ENCODE measurements at regions not wholly inside any gene's neighbourhood (a gene's known extent, or its start where the extent isn't known, plus 50 kb on each side); places are given as distances from the start of the nearest gene placed in this dataset.
"Not testable (repeated sequence)": the region's sequence is repeated elsewhere in the genome, so short reads cannot be mapped to it uniquely, and the experiment has no call there.

DNA sequence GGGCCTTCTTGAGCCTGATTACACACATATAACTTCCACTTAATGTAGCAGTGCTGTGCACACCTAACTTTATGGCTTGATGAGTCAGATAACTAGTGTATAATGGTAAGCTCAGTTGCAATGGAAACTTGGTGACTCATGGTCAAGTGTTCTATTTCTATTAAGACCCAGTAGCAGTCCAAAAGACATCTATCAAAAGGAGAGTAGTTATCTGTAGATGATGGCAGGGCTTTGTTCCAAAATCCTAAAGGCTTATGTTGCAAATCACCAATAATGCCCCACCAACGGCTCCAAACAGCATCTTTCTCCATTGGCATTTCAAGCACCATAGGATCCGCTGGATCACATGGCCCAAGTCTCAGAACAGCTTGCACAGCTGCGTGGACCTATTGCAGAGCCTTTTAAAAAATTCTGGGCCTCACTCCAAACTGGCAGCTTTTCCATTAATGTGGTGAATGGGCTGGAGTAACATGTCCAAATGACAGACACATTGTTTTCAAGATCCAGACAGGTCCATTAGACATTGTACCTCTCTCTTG is 566.8 kb upstream of the USP24 start:
- no peak for DNase-seq (ENCODE audit: low read depth in 2 of 2)

GRCh38 chr1:55781003-55781402 is 565.8 kb upstream of the USP24 start:
- no peak for DNase-seq (ENCODE audit: low read depth in 2 of 2)

- DNase-seq (ENCODE audit: low read depth in 2 of 2): no peak
Measured at GRCh38 chr1:55777545-55777944, 562.4 kb upstream of the USP24 start.

DNA sequence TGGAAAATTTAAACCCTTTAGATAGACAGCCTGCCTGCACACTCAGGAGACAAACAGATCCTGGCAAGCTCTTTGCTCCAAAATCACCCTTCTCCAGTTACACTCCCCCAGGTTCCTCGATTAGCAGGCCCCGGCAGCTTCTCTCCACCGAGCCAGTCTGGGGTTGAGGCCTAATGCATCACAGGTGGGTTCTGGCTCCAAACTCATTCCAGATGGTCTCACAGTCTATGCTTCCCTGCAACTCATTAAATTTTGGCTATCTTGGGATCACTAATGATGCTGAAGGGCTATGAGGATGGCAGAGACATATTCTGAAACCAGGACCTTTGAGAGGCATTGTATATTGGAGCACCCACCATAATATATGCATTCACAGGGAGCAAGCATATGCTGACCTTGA is 559.8 kb upstream of the USP24 start:
- DNase-seq (ENCODE audit: low read depth in 2 of 2): no peak

GRCh38 chr1:55774446-55774845 is 559.3 kb upstream of the USP24 start:
- DNase-seq (ENCODE audit: low read depth in 2 of 2): no peak

- no peak for DNase-seq (ENCODE audit: low read depth in 2 of 2)
Measured at GRCh38 chr1:55773211-55773940, 558.2 kb upstream of the USP24 start.

DNA sequence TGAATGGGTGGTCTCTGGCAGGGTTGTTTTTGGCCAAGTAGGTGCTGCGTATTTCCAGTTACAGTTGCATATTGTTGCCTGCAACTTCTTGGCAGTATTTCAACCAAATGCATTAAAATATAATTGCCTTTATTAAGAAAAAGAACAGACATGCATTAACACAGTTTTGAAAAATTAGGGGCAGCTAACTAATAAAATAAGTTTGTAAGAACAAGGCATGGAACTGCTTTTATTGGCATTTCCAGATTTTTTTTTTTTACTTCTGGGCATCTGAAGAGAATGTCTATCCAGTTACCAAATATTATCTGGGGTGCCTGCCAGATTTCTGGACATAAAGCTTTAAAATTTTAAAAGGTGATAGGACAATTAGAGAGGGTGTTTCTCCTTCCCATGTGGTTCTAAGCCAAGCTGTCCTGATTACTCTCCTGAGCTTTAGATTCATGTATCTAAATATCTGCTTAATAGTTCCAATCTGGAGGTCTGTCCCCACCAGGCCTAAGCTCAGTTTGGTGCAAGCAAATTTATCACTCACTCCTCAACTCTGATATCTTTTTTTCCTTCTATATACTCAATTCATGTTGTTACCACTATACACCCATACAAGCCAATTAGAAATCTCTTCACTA is 553.3 kb upstream of the USP24 start:
- no peak for DNase-seq (ENCODE audit: low read depth in 2 of 2)

DNA sequence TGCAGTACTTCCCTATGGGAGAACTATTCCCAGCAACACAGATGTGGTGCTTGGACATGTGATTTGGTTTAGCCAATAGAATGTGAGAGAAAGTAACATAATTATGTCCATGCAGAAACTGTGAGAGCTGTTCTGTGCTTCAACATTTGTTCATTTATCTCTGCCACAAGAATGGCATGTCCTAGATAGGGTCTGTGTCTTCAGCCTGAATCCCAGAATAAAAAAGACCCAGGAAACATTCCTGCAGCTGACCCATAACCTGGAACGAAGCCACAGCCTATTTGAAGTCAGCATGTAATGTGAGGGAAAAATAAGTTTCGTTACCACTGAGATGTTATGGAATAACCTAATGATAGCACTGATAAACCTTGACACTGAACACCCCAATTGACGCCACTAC is 552.0 kb upstream of the USP24 start:
- DNase-seq (ENCODE audit: low read depth in 2 of 2): no peak

DNA sequence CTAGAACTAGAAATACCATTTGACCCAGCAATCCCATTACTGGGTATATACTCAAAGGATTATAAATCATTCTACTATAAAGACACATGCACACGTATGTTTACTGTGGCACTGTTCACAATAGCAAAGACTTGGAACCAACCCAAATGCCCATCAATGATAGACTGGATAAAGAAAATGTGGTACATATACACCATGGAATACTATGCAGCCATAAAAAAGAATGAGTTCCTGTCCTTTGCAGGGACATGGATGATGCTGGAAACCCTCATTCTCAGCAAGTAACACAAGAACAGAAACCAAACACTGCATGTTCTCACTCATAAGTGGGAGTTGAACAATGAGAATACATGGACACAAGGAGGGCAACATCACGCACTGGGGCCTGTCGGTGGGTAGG is 550.3 kb upstream of the USP24 start:
- not testable (repeated sequence) for DNase-seq (ENCODE audit: low read depth in 2 of 2)

DNA sequence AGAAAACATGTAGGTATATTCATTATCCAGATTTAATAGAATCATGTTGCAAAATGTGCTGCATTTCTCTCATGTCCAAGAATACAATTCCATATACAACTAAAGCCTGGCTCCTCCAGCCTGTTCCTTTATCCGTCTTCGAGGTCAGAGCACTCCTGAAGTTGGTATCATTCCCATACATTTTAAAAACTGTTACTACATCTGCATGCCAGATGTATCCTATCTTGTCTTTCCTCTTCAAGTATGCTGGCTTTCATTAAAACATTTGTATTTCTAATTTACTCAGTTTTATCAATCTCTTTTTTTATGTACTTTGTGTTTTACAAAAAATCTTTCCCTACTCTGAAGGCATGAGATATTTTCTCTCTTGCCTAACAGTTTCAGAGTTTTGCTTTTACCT is 536.6 kb upstream of the USP24 start:
- no peak for DNase-seq (ENCODE audit: low read depth in 2 of 2)

DNA sequence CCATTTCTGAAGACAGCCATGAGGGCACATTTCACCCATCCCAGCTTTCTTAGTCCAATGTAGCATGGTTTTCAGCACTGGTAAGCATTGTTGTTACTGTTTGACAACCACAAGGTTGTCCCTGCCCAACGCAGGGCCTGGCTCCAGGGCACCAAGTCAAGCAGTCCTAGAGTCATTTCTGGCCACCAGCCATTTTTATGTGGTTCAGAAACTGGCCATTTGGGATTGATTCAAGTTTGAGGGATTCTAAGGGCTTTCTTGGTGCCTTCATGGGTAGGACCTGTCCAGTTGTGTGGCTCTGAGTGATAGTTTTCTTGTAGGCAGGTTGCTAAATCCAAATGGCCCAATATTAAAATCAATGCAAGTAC is 535.4 kb upstream of the USP24 start:
- no peak for DNase-seq (ENCODE audit: low read depth in 2 of 2)

DNA sequence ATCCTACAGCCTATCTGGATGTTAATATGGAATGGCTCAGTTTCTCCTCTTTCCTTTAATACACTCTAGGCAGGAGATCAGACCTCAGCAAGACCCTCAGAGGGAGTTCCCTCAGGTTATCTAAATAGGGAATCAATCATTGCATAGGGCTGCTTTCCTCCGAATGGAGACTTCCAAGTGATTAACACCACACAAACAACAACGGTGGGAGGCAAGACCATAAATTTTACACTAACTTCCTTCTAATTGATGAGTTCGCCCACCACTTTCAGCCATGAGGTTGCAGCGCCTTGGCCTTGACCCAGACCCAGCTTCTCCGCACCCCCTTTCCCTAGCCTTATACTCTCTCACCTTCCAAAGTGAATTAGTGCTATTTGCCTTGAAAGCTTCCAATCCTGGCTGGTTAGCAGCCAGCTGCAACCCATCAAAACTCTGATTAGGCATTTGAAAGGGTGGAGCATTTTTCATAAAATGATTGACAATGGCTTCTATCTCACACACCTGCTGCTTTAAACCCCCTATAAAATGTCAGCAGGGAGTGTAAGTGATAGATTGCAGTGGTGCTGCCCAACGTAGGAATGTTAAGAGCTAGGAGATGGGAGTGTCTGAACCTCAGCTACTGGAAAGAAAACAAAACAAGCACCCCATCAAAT is 534.9 kb upstream of the USP24 start:
- no peak for DNase-seq (ENCODE audit: low read depth in 2 of 2)

DNA sequence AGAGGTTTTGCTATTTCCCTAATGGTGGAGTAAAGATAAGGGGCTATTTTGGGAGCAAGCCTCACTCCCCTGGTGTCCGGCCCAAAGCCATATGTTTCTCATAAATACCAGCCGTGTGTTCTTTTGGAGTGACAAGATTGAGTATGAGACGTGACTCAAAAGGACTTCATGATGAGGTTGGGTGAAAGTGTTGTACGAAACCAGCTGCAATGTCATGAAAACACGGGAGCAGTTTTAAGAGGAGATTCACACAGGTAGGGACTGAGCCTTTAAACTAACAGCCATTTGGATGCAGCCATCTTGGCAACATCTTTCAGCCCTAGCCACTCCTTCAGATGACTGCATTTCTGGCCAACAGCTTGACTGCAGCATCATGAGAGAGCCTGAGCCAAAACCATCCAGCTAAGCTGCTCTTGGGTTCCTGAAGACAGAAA is 532.3 kb upstream of the USP24 start:
- no peak for DNase-seq (ENCODE audit: low read depth in 2 of 2)

DNA sequence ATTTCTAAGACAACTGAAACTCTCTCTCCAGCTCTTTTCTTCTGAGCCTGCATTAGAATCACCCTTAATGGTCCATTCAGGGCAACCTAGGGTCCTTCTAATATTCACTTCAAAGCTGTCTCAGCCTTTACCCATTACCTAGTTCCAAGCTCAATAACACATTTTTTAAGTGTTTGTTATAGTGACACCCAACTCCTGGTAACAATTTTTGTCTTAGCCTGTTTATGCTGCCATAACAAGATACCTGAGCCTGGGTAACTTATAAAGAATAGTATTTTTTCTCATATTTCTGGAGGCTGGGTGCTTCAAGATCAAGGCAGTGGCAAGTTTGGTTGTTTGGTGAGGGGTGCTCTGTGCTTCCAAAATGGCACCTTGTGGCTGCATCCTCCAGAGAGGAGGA is 531.5 kb upstream of the USP24 start:
- no peak for DNase-seq (ENCODE audit: low read depth in 2 of 2)

- no peak for DNase-seq (ENCODE audit: low read depth in 2 of 2)
Measured at GRCh38 chr1:55741516-55741915, 526.4 kb upstream of the USP24 start.

DNA sequence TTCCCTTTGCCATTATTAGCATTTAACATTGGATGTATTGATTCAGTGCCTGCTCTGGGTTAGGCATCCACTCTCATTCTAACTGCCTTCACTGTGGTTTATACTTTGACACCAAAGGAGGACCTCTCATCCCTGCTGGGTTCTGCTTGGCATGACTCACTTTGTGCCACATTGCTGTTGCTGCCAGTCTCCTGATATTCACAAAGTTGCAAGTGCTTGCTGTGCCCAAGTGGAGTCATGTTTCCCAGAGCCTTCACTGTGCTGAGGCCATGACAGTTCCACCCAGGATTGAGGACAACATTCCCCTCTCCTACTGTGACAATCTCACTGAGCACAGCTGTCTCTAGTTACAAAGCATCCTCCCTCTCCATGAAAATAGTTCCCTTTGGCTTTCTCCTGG is 519.9 kb upstream of the USP24 start:
- DNase-seq (ENCODE audit: low read depth in 2 of 2): no peak

DNA sequence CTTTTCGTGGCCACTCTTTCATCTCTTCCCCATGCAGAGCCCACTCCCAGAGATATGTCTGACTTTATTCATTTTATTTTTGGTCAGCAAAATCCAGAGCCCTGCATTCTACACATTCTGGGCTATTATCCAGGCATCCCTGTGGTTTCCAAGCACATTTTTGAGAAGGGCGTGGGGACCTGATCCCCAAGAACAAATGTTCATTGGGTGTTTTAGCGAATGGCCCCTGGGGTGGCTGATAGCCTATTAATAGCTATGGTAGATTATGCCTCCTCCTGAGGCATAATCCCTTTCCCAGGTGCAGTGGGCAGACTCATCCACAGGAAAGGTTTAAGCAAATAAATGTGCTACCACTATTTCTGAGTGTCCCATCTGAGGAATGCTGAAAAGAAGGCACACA is 511.8 kb upstream of the USP24 start:
- DNase-seq (ENCODE audit: low read depth in 2 of 2): no peak

GRCh38 chr1:55725378-55725777 is 510.2 kb upstream of the USP24 start:
- DNase-seq (ENCODE audit: low read depth in 2 of 2): no peak

GRCh38 chr1:55724551-55725325 is 509.6 kb upstream of the USP24 start:
- no peak for DNase-seq (ENCODE audit: low read depth in 2 of 2)

GRCh38 chr1:55723001-55723400 is 507.8 kb upstream of the USP24 start:
- DNase-seq (ENCODE audit: low read depth in 2 of 2): no peak

GRCh38 chr1:55720261-55720660 is 505.1 kb upstream of the USP24 start:
- no peak for DNase-seq (ENCODE audit: low read depth in 2 of 2)
